HL-60 (cell line): ENCODE measurements at regions not wholly inside any gene's neighbourhood (a gene's known extent, or its start where the extent isn't known, plus 50 kb on each side); places are given as distances from the start of the nearest gene placed in this dataset.

Experiments
- GABPA ChIP-seq: IDR thresholded peaks from 2 replicates; pipeline ENCODE4 v1.6.1; 2012; ENCODE audit warnings: low read depth
- POLR2AphosphoS5 ChIP-seq: IDR thresholded peaks from 2 replicates; pipeline ENCODE4 v1.6.1; 2012; ENCODE audit warnings: low read depth
- TF ChIP-seq, protein P1 (sequence below): IDR thresholded peaks from one replicate; pipeline ENCODE4 v1.5.1; 2011; ENCODE audit warnings: low read length, control low read depth, inconsistent platforms; ENCODE audit not compliant: insufficient read depth
- TF ChIP-seq, protein P2 (sequence below): IDR thresholded peaks from 2 replicates; pipeline ENCODE4 v1.6.1; 2012; ENCODE audit warnings: low read depth; ENCODE audit not compliant: insufficient replicate concordance

DNA sequence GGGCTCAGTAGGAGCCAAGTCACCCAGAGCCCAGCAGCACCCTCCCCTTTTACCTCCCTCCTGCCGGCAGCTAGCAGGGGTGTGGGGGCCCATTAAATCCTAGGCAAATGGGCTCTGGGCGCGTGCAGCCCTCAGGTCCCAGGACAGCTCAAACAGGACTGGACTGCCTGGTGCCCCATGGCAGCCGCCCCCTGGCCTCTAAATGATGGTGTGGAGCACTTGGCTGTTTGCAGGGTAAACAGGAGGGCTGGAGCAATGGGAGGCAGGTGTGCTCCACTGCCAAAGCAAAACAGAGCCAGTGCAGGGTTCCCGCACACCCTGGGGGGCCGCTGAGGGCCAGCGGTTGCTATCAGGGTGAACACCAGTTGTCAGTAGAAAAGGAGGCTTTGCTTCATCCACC is 55.9 kb upstream of the C5orf58 start:
- TF ChIP-seq, protein P1, sequence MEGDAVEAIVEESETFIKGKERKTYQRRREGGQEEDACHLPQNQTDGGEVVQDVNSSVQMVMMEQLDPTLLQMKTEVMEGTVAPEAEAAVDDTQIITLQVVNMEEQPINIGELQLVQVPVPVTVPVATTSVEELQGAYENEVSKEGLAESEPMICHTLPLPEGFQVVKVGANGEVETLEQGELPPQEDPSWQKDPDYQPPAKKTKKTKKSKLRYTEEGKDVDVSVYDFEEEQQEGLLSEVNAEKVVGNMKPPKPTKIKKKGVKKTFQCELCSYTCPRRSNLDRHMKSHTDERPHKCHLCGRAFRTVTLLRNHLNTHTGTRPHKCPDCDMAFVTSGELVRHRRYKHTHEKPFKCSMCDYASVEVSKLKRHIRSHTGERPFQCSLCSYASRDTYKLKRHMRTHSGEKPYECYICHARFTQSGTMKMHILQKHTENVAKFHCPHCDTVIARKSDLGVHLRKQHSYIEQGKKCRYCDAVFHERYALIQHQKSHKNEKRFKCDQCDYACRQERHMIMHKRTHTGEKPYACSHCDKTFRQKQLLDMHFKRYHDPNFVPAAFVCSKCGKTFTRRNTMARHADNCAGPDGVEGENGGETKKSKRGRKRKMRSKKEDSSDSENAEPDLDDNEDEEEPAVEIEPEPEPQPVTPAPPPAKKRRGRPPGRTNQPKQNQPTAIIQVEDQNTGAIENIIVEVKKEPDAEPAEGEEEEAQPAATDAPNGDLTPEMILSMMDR: no peak
- TF ChIP-seq, protein P2, sequence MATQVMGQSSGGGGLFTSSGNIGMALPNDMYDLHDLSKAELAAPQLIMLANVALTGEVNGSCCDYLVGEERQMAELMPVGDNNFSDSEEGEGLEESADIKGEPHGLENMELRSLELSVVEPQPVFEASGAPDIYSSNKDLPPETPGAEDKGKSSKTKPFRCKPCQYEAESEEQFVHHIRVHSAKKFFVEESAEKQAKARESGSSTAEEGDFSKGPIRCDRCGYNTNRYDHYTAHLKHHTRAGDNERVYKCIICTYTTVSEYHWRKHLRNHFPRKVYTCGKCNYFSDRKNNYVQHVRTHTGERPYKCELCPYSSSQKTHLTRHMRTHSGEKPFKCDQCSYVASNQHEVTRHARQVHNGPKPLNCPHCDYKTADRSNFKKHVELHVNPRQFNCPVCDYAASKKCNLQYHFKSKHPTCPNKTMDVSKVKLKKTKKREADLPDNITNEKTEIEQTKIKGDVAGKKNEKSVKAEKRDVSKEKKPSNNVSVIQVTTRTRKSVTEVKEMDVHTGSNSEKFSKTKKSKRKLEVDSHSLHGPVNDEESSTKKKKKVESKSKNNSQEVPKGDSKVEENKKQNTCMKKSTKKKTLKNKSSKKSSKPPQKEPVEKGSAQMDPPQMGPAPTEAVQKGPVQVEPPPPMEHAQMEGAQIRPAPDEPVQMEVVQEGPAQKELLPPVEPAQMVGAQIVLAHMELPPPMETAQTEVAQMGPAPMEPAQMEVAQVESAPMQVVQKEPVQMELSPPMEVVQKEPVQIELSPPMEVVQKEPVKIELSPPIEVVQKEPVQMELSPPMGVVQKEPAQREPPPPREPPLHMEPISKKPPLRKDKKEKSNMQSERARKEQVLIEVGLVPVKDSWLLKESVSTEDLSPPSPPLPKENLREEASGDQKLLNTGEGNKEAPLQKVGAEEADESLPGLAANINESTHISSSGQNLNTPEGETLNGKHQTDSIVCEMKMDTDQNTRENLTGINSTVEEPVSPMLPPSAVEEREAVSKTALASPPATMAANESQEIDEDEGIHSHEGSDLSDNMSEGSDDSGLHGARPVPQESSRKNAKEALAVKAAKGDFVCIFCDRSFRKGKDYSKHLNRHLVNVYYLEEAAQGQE: no peak
- no peak for TF ChIP-seq GABPA
- no peak for TF ChIP-seq POLR2AphosphoS5
